Activated CD4-positive, CD25-positive, alpha-beta regulatory T cell treated with anti-CD3 and anti-CD28 coated beads, Interleukin-2, amount 50 U/mL, for 72 hours (primary cell): ENCODE measurements at regions not wholly inside any gene's neighbourhood (a gene's known extent, or its start where the extent isn't known, plus 50 kb on each side); places are given as distances from the start of the nearest gene placed in this dataset.
"Not testable (repeated sequence)": the region's sequence is repeated elsewhere in the genome, so short reads cannot be mapped to it uniquely, and the experiment has no call there.

Source experiments
- DNase-seq: peaks from one replicate; pipeline ENCODE4 v3.0.0; 2021

- DNase-seq: no peak
Observed at GRCh38 chr10:30762620-30763019, 133.1 kb upstream of the LYZL2 start.

- DNase-seq: no peak
Observed at GRCh38 chr10:30759423-30759822, 129.9 kb upstream of the LYZL2 start.

DNA sequence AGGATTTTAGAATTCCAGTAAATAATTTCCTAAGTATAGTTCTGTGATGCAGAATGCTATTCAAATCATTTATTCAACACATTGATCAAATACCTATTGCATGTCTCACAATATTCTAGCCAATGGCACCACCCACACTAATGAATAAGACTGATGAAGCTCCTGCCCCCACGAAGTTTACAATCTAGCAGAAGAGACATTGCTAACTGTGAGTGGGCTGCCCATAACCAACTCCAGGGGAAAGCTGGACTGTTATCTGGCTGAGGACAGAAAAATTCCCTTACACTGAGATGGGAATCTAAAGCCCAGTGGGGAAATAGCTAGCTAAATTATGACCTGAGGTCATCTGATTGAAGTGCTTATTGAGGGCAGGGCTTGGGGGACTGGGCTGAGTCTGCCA, 128.8 kb upstream of the LYZL2 start:
- DNase-seq: no peak

DNA sequence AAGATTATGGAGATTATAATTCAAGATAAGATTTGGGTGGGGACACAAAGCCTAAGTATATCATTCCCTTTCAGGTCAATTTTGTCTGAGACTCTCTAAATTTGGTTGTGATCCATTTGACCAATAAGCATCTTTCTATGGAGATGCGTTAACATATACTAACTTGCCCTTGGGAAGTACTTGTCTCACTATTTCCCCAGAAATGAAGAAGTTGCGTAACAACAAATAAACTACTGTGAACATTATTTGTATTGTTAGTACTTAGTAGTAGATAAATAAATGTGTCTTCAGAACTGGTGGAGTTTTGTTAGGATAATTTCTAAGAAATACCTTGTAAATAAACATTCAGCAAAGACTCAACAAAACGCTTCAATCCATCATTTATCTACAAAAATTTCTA, 127.3 kb upstream of the LYZL2 start:
- DNase-seq: no peak

DNA sequence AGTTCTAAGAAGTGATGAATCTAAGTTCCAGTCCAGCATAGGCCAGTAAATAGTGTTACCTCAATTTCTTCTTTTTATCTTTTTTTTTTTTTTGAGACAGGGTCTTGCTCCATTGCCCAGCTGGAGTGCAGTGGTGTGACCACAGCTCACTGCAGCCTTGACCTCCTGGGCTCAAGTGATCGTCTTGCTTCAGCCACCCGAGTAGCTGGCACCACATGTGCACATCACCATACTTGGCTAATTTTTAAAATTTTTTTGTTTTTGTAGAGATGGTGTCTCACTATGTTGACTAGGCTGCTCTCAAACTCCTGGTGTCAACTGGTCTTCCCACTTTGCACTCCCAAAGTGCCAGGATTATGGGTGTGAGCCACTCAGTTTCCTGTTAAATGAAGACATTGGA, 126.6 kb upstream of the LYZL2 start:
- no peak for DNase-seq

GRCh38 chr10:30755441-30755953, 125.9 kb upstream of the LYZL2 start:
- DNase-seq: no peak

- DNase-seq: no peak
Observed at GRCh38 chr10:30752481-30752881, 122.9 kb upstream of the LYZL2 start.

DNA sequence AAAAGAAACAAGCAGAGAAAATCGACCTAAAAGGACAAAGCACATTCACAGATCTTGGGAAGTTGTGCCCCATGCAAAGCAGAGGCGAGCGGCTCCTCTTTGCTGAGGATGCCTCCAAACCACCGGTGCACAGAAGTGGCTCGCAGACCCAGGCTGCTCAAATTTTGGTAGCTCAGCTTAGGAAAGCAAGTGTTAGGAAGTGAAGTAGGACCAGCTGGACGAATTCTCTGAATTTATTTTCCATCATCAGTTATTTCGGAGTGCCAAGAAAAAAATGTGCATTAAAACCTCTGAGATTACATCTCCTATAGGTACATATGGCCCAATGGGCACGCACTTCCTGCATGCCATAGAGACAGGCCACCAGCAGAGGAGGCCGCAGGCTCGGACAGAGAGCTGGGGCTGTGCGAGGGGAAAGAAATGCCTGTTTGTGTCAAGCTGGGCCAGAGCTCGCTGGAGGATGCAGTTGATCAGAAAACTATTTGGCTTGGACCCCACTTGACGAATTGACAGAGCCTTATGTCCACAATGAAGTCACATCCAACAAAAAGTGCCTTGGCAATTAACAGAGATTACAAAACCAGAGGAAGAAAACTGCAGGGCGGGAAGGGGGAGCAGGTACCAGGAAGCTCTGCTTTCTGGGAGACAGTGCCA, 122.3 kb upstream of the LYZL2 start:
- DNase-seq: peak; percentile 78

DNA sequence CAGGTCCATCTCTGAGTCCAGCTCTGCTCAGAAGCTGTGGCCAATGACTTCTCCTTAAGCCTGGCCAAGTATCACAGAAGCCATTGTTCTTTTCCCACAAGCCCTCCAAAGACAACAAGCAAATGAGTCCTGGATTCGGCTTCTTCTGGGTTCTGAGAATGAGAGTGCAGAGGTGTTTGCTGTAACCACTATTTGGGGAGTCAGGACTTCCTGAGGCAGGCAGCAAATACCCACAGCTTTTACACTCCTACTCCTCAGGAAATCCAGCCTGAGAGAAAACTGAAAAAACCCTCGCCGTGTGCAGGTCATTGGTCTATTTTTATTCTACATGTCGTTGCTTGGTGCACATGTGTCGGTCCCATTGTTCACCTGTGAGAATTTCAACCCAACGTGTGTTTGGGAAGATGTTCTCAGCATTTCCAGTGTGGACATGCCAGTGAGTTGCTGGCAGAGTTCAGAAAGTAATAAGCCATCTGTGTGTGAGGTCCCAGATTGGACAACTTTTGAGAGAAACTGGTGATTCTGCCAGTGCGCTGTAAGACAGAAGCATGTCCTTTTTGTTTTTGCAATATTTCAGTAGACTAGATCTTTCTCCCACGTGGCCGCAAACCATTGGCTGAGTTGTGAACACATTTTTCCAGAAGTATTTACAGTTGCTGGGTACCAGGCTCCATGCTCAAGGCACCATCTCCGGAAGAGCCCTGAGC, 121.6 kb upstream of the LYZL2 start:
- no peak for DNase-seq

DNA sequence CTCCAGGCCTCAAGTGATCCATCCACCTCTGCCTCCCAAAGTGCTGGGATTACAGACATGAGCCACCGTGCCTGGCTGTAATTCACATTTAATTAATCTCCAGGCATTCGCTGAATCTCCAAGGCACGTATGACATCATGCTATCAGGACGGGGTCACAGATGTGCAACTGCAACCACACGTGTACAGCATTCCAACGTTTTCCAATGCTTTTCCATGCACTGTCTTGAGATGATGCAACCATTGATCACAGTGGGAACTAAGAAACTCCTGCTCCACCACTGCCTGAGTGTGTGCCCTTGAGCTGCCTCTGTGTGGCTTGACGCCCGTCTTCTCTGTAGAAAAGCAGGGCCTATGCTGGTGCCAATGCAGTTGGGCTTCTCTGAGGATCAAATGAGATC, 119.8 kb upstream of the LYZL2 start:
- no peak for DNase-seq

GRCh38 chr10:30748152-30748973, 118.8 kb upstream of the LYZL2 start:
- DNase-seq: no peak

DNA sequence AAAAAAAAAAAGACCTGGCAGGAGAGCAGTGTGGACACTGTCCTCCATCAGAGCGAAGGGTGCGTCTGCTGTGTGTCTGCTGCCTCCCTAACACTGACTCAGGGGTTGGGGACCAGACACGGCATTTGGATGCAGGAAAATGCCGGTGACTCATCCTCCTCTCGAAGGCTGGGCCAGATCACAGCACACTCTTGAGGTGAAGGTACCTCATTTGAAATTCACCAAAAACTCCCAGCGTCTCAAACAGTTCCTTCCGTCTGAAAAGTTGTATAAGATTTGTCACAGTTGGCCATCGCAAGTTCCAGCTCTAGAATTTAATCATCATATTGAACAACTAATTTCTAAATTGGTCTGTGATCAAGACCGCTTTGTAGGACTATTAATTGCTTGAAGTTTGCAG, 118.1 kb upstream of the LYZL2 start:
- peak; percentile 47 for DNase-seq

GRCh38 chr10:30745953-30746352, 116.4 kb upstream of the LYZL2 start:
- DNase-seq: no peak

- DNase-seq: no peak
Observed at GRCh38 chr10:30744106-30744505, 114.6 kb upstream of the LYZL2 start.

DNA sequence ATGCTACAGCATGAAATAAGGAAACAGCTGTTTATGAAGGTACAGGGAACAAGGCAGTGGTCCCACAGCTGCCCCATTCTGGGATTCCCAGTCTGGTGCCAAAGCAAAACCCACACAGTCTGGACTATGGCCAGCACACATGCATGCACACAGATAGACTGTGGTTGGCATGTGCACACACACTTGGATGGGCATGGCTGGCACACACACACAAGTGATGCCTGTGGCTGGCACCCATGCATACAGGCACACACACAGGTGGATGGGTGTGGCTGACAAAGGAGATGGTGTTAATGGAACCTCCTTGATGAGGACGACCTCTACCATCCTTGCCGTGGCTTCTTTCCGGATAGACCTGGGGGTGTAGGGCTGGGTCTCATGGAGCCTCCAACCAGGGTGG, 114.0 kb upstream of the LYZL2 start:
- DNase-seq: no peak

GRCh38 chr10:30742471-30742870, 112.9 kb upstream of the LYZL2 start:
- no peak for DNase-seq

- DNase-seq: not testable (repeated sequence)
Observed at GRCh38 chr10:30740774-30741173, 111.2 kb upstream of the LYZL2 start.

DNA sequence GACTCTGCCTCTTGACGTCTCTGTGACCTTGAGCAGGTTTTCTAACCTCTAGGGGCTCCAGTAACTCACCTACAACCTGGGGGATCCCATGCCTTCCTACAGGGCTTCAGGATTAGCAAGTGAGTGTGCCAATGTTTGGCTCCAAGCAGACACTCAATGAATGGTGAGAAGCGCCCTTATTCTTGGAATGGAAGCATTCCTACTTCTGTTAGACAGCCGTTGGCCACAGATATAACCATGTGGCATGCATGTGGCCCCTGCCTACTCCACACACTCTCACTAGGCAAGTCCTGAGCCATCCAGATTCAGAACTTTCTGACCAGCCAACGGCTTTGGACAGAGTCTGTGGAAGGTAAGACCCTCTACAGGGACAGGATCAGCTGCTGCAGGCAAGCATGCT, 108.9 kb upstream of the LYZL2 start:
- DNase-seq: no peak

- no peak for DNase-seq
Observed at GRCh38 chr10:30737931-30738391, 108.4 kb upstream of the LYZL2 start.

DNA sequence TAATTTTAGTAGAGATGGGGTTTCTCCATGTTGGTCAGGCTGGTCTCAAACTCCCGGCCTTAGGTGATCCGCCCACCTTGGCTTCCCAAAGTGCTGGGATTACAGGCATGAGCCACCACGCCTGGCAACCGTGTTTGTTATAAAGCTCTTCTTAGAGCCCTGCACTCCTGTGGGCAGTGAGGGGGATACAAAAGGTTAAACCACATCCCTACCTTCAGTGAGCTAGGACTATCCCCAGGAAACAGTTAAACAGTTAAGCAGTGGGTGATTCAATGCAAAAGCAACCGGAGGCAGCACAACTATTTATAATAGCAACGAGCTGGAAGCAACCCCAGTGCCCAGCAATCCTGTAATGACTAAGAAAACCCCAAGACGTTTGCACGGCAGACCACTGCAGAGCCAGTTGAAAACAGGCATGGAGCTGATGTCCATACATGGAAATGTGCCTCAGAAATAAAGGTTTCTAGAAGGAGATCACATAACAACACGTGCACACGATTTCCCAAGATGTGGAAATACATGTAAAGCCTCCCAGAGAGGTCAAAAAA, 107.2 kb upstream of the LYZL2 start:
- DNase-seq: no peak

DNA sequence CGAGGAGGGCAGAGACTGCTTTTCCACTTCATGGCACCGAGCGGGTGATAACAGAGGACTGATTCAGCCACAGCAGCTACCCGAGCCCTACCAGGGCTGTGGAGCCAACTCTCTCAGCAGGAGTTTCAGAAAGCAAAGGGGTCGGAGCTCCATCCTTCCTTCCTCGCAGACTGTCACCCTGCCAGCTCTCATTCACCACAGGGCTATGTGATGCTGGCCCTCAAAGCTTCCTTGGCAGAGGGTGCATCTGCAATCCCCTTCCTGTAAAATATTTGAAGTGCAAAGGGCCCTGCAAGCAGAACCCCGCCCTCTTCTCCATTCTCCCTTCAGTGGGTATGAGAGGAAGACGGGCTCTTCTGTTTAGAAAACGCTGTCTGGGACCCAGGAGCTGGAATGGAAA, 105.3 kb upstream of the LYZL2 start:
- DNase-seq: no peak

DNA sequence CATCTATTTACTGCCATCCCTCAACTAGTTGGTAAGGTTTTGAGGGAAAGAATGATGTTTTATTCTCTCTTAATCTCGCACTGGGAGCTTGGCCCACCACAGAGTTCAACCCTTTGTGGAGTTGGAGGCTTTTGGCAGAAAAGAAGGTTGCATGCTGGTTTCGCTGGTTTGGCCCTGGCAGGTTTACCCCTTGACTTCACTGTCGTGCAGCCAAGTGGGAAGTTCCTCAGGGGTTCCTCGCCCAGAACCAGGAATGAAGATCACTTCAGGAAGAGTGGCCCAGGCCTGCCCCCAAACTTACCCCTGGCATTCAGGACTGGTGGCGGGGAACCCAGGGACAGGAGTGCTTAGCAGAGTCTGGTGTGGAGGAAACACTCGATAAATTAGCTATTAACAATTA, 103.1 kb upstream of the LYZL2 start:
- DNase-seq: no peak

- DNase-seq: no peak
Observed at GRCh38 chr10:30731963-30732362, 102.4 kb upstream of the LYZL2 start.
